ENCODE measurements at regions not wholly inside any gene's neighbourhood (a gene's known extent, or its start where the extent isn't known, plus 50 kb on each side); places are given as distances from the start of the nearest gene placed in this dataset.
"Not testable (repeated sequence)": the region's sequence is repeated elsewhere in the genome, so short reads cannot be mapped to it uniquely, and the experiment has no call there.

DNA sequence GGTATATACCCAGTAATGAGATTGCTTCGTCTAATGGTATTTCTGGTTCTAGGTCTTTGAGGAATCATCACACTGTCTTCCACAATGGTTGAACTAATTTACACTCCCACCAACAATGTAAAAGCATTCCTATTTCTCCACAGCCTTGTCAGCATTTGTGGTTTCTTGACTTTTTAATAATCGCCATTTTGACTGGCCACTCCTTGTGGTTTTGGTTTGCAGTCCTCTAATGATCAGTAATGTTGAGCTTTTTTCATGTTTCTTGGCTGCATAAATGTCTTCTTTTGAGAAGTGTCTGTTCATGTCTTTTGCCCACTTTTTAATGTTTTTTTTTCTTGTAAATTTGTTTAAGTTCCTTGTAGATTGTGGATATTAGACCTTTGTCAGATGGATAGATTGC lies 70.9 kb upstream of the SLIT3 start:
- TF ChIP-seq, protein P1, sequence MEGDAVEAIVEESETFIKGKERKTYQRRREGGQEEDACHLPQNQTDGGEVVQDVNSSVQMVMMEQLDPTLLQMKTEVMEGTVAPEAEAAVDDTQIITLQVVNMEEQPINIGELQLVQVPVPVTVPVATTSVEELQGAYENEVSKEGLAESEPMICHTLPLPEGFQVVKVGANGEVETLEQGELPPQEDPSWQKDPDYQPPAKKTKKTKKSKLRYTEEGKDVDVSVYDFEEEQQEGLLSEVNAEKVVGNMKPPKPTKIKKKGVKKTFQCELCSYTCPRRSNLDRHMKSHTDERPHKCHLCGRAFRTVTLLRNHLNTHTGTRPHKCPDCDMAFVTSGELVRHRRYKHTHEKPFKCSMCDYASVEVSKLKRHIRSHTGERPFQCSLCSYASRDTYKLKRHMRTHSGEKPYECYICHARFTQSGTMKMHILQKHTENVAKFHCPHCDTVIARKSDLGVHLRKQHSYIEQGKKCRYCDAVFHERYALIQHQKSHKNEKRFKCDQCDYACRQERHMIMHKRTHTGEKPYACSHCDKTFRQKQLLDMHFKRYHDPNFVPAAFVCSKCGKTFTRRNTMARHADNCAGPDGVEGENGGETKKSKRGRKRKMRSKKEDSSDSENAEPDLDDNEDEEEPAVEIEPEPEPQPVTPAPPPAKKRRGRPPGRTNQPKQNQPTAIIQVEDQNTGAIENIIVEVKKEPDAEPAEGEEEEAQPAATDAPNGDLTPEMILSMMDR (IDR thresholded peaks at IDR 0.05; ENCODE audit: poor library complexity), result not testable (repeated sequence)
- not testable (repeated sequence) for TF ChIP-seq EZH2 (IDR thresholded peaks at IDR 0.05; ENCODE audit: borderline replicate concordance)
